ENCODE measurements at regions not wholly inside any gene's neighbourhood (a gene's known extent, or its start where the extent isn't known, plus 50 kb on each side); places are given as distances from the start of the nearest gene placed in this dataset.

DNA sequence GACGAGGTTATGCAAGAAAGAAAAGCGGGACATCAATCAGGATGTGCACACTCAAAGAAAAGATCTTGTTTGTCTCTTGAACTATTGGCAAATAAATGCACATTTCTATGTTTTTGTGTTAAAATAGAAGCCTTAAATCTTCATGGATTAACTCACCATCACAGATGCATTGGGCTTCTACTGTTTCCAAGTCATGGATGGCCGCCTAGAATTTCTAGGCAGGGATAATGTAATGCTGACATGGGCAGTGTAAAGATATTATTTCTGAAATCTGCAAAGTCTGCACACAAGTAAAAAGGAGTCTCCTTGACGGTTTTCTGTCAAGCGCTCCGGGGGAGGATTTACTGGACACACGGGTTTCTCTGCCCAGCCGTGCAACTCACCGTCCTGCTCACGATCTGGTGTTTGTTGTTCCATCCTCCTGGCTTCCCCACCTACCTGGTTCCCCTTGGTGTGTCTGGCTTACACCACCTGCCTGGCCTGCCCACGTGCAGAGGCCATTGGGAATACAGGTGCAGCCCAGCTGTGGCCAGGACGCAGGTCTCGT, 103.3 kb upstream of the FZD10 start:
- TF ChIP-seq, protein P1, sequence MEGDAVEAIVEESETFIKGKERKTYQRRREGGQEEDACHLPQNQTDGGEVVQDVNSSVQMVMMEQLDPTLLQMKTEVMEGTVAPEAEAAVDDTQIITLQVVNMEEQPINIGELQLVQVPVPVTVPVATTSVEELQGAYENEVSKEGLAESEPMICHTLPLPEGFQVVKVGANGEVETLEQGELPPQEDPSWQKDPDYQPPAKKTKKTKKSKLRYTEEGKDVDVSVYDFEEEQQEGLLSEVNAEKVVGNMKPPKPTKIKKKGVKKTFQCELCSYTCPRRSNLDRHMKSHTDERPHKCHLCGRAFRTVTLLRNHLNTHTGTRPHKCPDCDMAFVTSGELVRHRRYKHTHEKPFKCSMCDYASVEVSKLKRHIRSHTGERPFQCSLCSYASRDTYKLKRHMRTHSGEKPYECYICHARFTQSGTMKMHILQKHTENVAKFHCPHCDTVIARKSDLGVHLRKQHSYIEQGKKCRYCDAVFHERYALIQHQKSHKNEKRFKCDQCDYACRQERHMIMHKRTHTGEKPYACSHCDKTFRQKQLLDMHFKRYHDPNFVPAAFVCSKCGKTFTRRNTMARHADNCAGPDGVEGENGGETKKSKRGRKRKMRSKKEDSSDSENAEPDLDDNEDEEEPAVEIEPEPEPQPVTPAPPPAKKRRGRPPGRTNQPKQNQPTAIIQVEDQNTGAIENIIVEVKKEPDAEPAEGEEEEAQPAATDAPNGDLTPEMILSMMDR (IDR thresholded peaks at IDR 0.05), result no peak
- Histone ChIP-seq H3K27ac (no peak overlapping the region), H3K4me1 (ENCODE audit: control insufficient read depth in 1 of 2, insufficient read depth in 1 of 2, low read depth in 1 of 2, low read length in 1 of 2) (no peaks in the 10 kb centered on the region), H3K4me3 (ENCODE audit: low read depth in 1 of 2, low read length in 1 of 2) (no peak overlapping the region), H3K36me3 (no peaks in the 10 kb centered on the region), H3K9me3 (no peaks in the 10 kb centered on the region), H3K27me3 (no peaks in the 10 kb centered on the region)

DNA sequence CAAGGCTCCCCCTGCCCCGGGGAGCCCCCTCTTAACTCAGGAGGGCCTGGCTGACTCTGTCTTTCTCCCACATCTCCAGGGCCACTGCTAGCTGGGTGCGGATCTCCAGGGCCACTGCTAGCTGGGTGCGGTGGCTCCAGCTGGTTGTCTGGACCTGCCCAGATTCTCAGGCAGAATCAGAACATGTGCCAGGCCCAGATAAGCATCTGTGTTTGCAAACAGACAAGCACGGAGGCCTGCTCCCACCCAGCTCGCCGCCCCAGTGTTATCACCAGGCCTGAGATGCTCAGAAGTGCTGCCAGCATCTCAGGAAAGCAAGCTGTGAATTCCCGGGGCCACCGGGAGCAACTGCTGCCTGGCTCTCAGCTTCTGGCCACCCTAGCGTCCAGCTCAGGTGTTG, 98.4 kb upstream of the FZD10 start:
- H3K27ac ChIP-seq, result no peak overlapping the region
- no peak overlapping the region for H3K4me3 ChIP-seq (ENCODE audit: low read depth in 1 of 2, low read length in 1 of 2)
- H3K9me3 ChIP-seq, result no peaks in the 10 kb centered on the region
- TF ChIP-seq, protein P1 (IDR thresholded peaks at IDR 0.05), result no peak
- H3K4me1 ChIP-seq (ENCODE audit: control insufficient read depth in 1 of 2, insufficient read depth in 1 of 2, low read depth in 1 of 2, low read length in 1 of 2), result no peaks in the 10 kb centered on the region
- no peaks in the 10 kb centered on the region for H3K36me3 ChIP-seq
- no peaks in the 10 kb centered on the region for H3K27me3 ChIP-seq

DNA sequence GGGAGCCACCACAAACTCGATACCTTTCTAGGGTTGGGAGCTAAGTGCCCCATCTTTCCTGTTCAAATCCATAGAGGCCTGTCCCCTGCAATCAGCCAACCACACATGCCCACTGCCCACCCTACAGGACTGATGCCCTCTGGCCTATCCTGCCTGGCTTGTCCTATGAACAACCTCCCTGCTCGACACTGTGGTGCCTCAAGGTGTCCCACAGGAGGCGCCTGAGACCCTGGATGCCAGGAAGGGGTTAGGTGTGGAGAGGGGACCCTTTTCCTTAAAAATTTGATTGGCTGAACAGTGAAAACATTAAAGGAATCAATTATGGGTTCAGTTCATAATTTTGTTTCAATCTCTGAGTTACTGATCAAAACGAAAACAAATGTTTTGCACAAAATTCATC, 97.3 kb upstream of the FZD10 start:
- Histone ChIP-seq H3K9me3 (no peaks in the 10 kb centered on the region), H3K4me3 (ENCODE audit: low read depth in 1 of 2, low read length in 1 of 2) (no peak overlapping the region), H3K27ac (no peak overlapping the region), H3K4me1 (ENCODE audit: control insufficient read depth in 1 of 2, insufficient read depth in 1 of 2, low read depth in 1 of 2, low read length in 1 of 2) (no peaks in the 10 kb centered on the region), H3K36me3 (no peaks in the 10 kb centered on the region), H3K27me3 (no peaks in the 10 kb centered on the region)
- TF ChIP-seq, protein P1 (IDR thresholded peaks at IDR 0.05), result no peak

DNA sequence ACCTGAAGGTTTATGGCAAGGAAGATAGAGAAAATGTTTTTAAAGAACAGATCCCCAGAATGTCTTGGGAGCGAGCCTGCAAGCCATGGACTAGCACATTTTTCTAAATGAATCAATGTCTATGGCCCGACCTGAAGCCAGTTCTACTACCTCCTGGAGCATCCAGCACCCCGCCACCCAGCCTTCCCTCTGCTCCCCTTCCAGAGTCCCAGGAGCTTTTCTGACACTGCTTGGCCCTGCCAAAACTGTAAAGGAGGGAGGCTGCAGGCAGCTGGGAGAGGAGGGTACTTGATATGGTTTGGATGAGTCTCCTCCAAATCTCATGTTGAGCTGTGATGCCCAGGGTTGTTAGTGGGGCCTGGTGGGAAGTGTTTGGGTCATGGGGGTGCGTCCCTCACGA, 95.5 kb upstream of the FZD10 start:
- Histone ChIP-seq H3K27ac (no peak overlapping the region), H3K4me3 (ENCODE audit: low read depth in 1 of 2, low read length in 1 of 2) (no peak overlapping the region), H3K9me3 (no peaks in the 10 kb centered on the region), H3K36me3 (no peaks in the 10 kb centered on the region), H3K4me1 (ENCODE audit: control insufficient read depth in 1 of 2, insufficient read depth in 1 of 2, low read depth in 1 of 2, low read length in 1 of 2) (no peaks in the 10 kb centered on the region), H3K27me3 (no peaks in the 10 kb centered on the region)
- TF ChIP-seq, protein P1 (IDR thresholded peaks at IDR 0.05), result no peak

DNA sequence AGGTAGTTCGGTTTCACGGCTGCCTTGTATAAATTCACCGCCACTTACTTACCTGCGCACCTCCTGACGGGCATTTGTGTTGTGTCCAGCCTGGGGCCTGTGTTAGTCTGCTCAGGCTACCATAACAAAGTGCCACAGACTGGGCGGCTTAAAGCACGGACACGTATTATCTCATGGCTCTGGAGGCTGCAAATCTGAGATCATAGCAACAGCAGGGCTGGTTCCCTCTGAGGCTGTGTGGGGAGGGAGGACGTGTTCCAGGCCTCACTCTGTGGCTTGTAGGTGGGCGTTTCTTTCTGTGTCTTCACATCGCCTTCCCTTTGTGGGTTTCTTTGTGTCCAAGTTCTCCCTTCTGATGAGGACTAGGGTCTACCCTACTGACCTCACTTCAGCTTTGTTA, 93.5 kb upstream of the FZD10 start:
- Histone ChIP-seq H3K9me3 (no peaks in the 10 kb centered on the region), H3K27me3 (no peaks in the 10 kb centered on the region), H3K4me1 (ENCODE audit: control insufficient read depth in 1 of 2, insufficient read depth in 1 of 2, low read depth in 1 of 2, low read length in 1 of 2) (no peaks in the 10 kb centered on the region), H3K27ac (no peak overlapping the region), H3K4me3 (ENCODE audit: low read depth in 1 of 2, low read length in 1 of 2) (no peak overlapping the region), H3K36me3 (no peaks in the 10 kb centered on the region)
- TF ChIP-seq, protein P1 (IDR thresholded peaks at IDR 0.05), result no peak

DNA sequence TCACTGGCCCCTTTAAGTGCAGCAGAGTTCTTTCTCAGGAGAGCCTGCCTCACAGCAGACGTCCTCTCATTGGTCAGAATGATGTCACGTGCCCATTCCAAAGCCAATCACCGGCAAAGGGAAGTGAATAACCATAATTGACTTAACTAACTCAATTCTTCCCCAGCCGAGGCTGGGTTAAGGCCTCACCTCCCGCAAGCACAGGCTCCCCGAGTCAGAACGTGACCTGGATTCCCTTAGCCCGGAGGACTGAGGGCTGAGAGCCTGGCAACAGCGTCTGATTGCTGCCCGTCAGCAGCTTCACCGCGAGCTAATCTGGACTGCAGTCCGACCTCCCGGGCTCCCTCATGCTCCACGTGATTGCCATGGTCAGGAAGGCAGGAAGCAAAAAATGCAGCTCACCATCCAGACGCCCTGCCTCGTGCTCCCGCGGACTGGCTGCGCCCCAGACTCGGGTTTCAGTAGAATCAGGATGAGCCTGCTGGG, 92.1 kb upstream of the FZD10 start:
- Histone ChIP-seq H3K36me3 (no peaks in the 10 kb centered on the region), H3K4me3 (ENCODE audit: low read depth in 1 of 2, low read length in 1 of 2) (no peak overlapping the region), H3K27ac (no peak overlapping the region), H3K4me1 (ENCODE audit: control insufficient read depth in 1 of 2, insufficient read depth in 1 of 2, low read depth in 1 of 2, low read length in 1 of 2) (no peaks in the 10 kb centered on the region), H3K27me3 (no peaks in the 10 kb centered on the region), H3K9me3 (no peaks in the 10 kb centered on the region)
- TF ChIP-seq, protein P1 (IDR thresholded peaks at IDR 0.05), result no peak
